HEK293 (cell line): ENCODE measurements at regions not wholly inside any gene's neighbourhood (a gene's known extent, or its start where the extent isn't known, plus 50 kb on each side); places are given as distances from the start of the nearest gene placed in this dataset.
"Not testable (repeated sequence)": the region's sequence is repeated elsewhere in the genome, so short reads cannot be mapped to it uniquely, and the experiment has no call there.

Experiments used
- CTCF ChIA-PET: fragments of 350-600 bp; formaldehyde crosslinking; extraction: SDS; loops from one replicate; lab custom pipeline; 2021; ENCODE audit warnings: antibody characterized with exemption; lab: Yijun Ruan, JAX
- POLR2A ChIA-PET: fragments of 300-600 bp; formaldehyde crosslinking; extraction: SDS; loops from one replicate; lab custom pipeline; 2020; ENCODE audit warnings: antibody characterized with exemption, inconsistent platforms; lab: Yijun Ruan, JAX
- H3K27ac ChIP-seq: fragments of 200-500 bp; sonication (Bioruptor generic); 2 replicates; pipeline ENCODE4 v1.5.1; 2014; ENCODE audit warnings: low read depth, low read length, control low read depth, inconsistent platforms; ENCODE audit errors: extremely low read depth
- H3K36me3 ChIP-seq, 2 experiments: fragments of 200-500 bp in 1 of 2; sonication (Bioruptor generic) in 1 of 2; 1 replicate in 1 of 2; 2 replicates in 1 of 2; pipeline ENCODE4 v1.5.1; 2014 to 2017; ENCODE audit warnings: inconsistent platforms in 2 of 2, low read length in 2 of 2; ENCODE audit not compliant: control insufficient read depth in 2 of 2, insufficient read depth in 1 of 2
- H3K4me1 ChIP-seq: fragments of 200-500 bp; sonication (Bioruptor generic); 2 replicates; pipeline ENCODE4 v1.5.1; 2014; ENCODE audit warnings: mild to moderate bottlenecking, low read length, inconsistent platforms; ENCODE audit not compliant: control insufficient read depth, insufficient read depth
- H3K4me3 ChIP-seq: 2 replicates; pipeline ENCODE4 v1.5.1; 2011; ENCODE audit warnings: low read depth, mild to moderate bottlenecking, control low read depth, low read length, moderate library complexity
- H3K9me3 ChIP-seq: fragments of 200-500 bp; sonication (Bioruptor generic); 2 replicates; pipeline ENCODE4 v1.5.1; 2014; ENCODE audit warnings: low read depth, low read length, inconsistent platforms; ENCODE audit not compliant: control insufficient read depth, insufficient read depth
- BCL11B ChIP-seq: fragments of 450-650 bp; formaldehyde crosslinking; IDR thresholded peaks from 2 replicates; pipeline ENCODE4 v1.5.1; 2016; ENCODE audit warnings: low read depth, missing biosample characterization, missing genetic modification characterization
- GLI2 ChIP-seq: fragments of 450-650 bp; formaldehyde crosslinking; IDR thresholded peaks from 2 replicates; pipeline ENCODE4; 2017; ENCODE audit warnings: missing biosample characterization, missing genetic modification characterization, low read depth, borderline replicate concordance
- GLIS2 ChIP-seq: fragments of 450-650 bp; formaldehyde crosslinking; IDR thresholded peaks from 2 replicates; pipeline ENCODE4 v1.5.1; 2016; ENCODE audit warnings: missing biosample characterization, missing genetic modification characterization
- KLF17 ChIP-seq: fragments of 450-650 bp; formaldehyde crosslinking; IDR thresholded peaks from 2 replicates; pipeline ENCODE4 v1.5.1; 2016; ENCODE audit warnings: missing biosample characterization, missing genetic modification characterization
- SP3 ChIP-seq: fragments of 450-650 bp; formaldehyde crosslinking; IDR thresholded peaks from 2 replicates; pipeline ENCODE4 v1.5.1; 2016; ENCODE audit warnings: missing biosample characterization, missing genetic modification characterization
- WT1 ChIP-seq: fragments of 450-650 bp; formaldehyde crosslinking; IDR thresholded peaks from 2 replicates; pipeline ENCODE4 v1.5.1; 2016; ENCODE audit warnings: missing biosample characterization, missing genetic modification characterization
- YY1 ChIP-seq: fragments of 450-650 bp; formaldehyde crosslinking; IDR thresholded peaks from 2 replicates; pipeline ENCODE4 v1.5.1; 2018; ENCODE audit warnings: missing biosample characterization, missing genetic modification characterization
- ZBTB48 ChIP-seq: fragments of 450-650 bp; formaldehyde crosslinking; IDR thresholded peaks from 2 replicates; pipeline ENCODE4 v1.5.1; 2016; ENCODE audit warnings: missing biosample characterization, missing genetic modification characterization
- ZBTB8A ChIP-seq: fragments of 450-650 bp; formaldehyde crosslinking; IDR thresholded peaks from 2 replicates; pipeline ENCODE4 v1.5.1; 2016; ENCODE audit warnings: missing biosample characterization, missing genetic modification characterization
- ZFP3 ChIP-seq: fragments of 450-650 bp; formaldehyde crosslinking; IDR thresholded peaks from 2 replicates; pipeline ENCODE4 v1.5.1; 2016; ENCODE audit warnings: low read depth, missing biosample characterization, missing genetic modification characterization
- ZNF146 ChIP-seq: fragments of 450-650 bp; formaldehyde crosslinking; IDR thresholded peaks from 2 replicates; pipeline ENCODE4 v1.5.1; 2016; ENCODE audit warnings: missing biosample characterization, missing genetic modification characterization
- ZNF148 ChIP-seq: fragments of 450-650 bp; formaldehyde crosslinking; IDR thresholded peaks from 2 replicates; pipeline ENCODE4 v1.5.0; 2017; ENCODE audit warnings: missing biosample characterization, missing genetic modification characterization, borderline replicate concordance
- ZNF174 ChIP-seq: fragments of 450-650 bp; formaldehyde crosslinking; IDR thresholded peaks from 2 replicates; pipeline ENCODE4 v1.5.0; 2017; ENCODE audit warnings: missing biosample characterization, mild to moderate bottlenecking, missing genetic modification characterization
- ZNF175 ChIP-seq: fragments of 450-650 bp; formaldehyde crosslinking; IDR thresholded peaks from 2 replicates; pipeline ENCODE4 v1.5.1; 2016; ENCODE audit warnings: missing biosample characterization, missing genetic modification characterization
- ZNF19 ChIP-seq: fragments of 450-650 bp; formaldehyde crosslinking; IDR thresholded peaks from 2 replicates; pipeline ENCODE4; 2016; ENCODE audit warnings: missing biosample characterization, missing genetic modification characterization, low read depth
- ZNF292 ChIP-seq: fragments of 450-650 bp; formaldehyde crosslinking; IDR thresholded peaks from 2 replicates; pipeline ENCODE4 v1.5.1; 2016; ENCODE audit warnings: low read depth, missing biosample characterization, missing genetic modification characterization, borderline replicate concordance
- ZNF311 ChIP-seq: fragments of 450-650 bp; formaldehyde crosslinking; IDR thresholded peaks from 2 replicates; pipeline ENCODE4 v1.5.1; 2017; ENCODE audit warnings: missing biosample characterization, missing genetic modification characterization, borderline replicate concordance
- ZNF416 ChIP-seq: fragments of 450-650 bp; formaldehyde crosslinking; IDR thresholded peaks from 2 replicates; pipeline ENCODE4 v1.5.1; 2016; ENCODE audit warnings: missing biosample characterization, missing genetic modification characterization
- ZNF423 ChIP-seq: fragments of 450-650 bp; formaldehyde crosslinking; IDR thresholded peaks from 2 replicates; pipeline ENCODE4 v1.5.1; 2016; ENCODE audit warnings: missing biosample characterization, missing genetic modification characterization
- ZNF513 ChIP-seq: fragments of 450-650 bp; IDR thresholded peaks from 2 replicates; pipeline ENCODE4 v1.5.1; 2018; ENCODE audit warnings: missing biosample characterization, missing genetic modification characterization
- ZNF514 ChIP-seq: fragments of 450-650 bp; formaldehyde crosslinking; IDR thresholded peaks from 2 replicates; pipeline ENCODE4 v1.5.1; 2016; ENCODE audit warnings: missing biosample characterization, missing genetic modification characterization
- ZNF560 ChIP-seq: fragments of 450-650 bp; formaldehyde crosslinking; IDR thresholded peaks from 2 replicates; pipeline ENCODE4 v1.5.1; 2017; ENCODE audit warnings: missing biosample characterization, missing genetic modification characterization, borderline replicate concordance
- ZNF747 ChIP-seq: fragments of 450-650 bp; formaldehyde crosslinking; IDR thresholded peaks from 2 replicates; pipeline ENCODE4 v1.5.1; 2016; ENCODE audit warnings: missing biosample characterization, missing genetic modification characterization
- ZNF830 ChIP-seq: fragments of 450-650 bp; IDR thresholded peaks from 2 replicates; pipeline ENCODE4 v1.5.0; 2018; ENCODE audit warnings: missing biosample characterization, missing genetic modification characterization, low read depth, mild to moderate bottlenecking, moderate library complexity
- ZSCAN16 ChIP-seq: fragments of 450-650 bp; formaldehyde crosslinking; IDR thresholded peaks from 2 replicates; pipeline ENCODE4 v1.5.1; 2016; ENCODE audit warnings: missing biosample characterization, missing genetic modification characterization
- ZSCAN4 ChIP-seq: fragments of 450-650 bp; formaldehyde crosslinking; IDR thresholded peaks from 2 replicates; pipeline ENCODE4 v1.5.1; 2017; ENCODE audit warnings: missing biosample characterization, missing genetic modification characterization

GRCh38 chr17:65292430-65292829 is 155.3 kb downstream of the RGS9 start:
- Histone ChIP-seq H3K36me3 (no peaks in the 10 kb centered on the region), H3K27ac (no peak overlapping the region), H3K4me3 (no peak overlapping the region), H3K9me3 (no peaks in the 10 kb centered on the region), H3K4me1 (no peaks in the 10 kb centered on the region)
- TF ChIP-seq ZNF146 (no peak), SP3 (tag by site-specific recombination) (no peak), ZNF292 (no peak), YY1 (no peak), KLF17 (no peak), WT1 (tag by site-specific recombination) (no peak), ZNF514 (tag by site-specific recombination) (no peak), BCL11B (tag by site-specific recombination) (no peak), ZNF174 (no peak), ZNF830 (no peak), ZNF513 (tag by site-specific recombination) (no peak), ZNF747 (tag by site-specific recombination) (no peak), ZSCAN4 (no peak), ZBTB8A (tag by site-specific recombination) (no peak), ZNF423 (tag by site-specific recombination) (no peak)
- POLR2A ChIA-PET, result no interaction called here
- CTCF ChIA-PET, result interaction anchor here (0.6 to 3.5 kb wide), 10 partner anchors 13 to 694 kb away, joined by 3 to 46 read pairs (median 4); no protein-coding TSS in a partner anchor

- H3K27ac ChIP-seq, H3K36me3 ChIP-seq, H3K4me1 ChIP-seq, H3K9me3 ChIP-seq, H3K4me3 ChIP-seq, POLR2A ChIA-PET: not testable (repeated sequence)
- CTCF ChIA-PET, result interaction anchor here (0.5 to 1.1 kb wide), 5 partner anchors 23 to 1840 kb away, joined by 3 to 6 read pairs (median 3); no protein-coding TSS in a partner anchor
Measured at GRCh38 chr17:65291301-65291700, 154.1 kb downstream of the RGS9 start.

GRCh38 chr17:65290616-65291015 is 153.4 kb downstream of the RGS9 start:
- POLR2A ChIA-PET, result no interaction called here
- H3K27ac ChIP-seq, result no peak overlapping the region
- CTCF ChIA-PET, result interaction anchor here (0.5 to 1.1 kb wide), 2 partner anchors 22 to 875 kb away, joined by 3 read pairs; no protein-coding TSS in a partner anchor
- no peak overlapping the region for H3K4me3 ChIP-seq
- H3K36me3 ChIP-seq, result no peaks in the 10 kb centered on the region
- no peaks in the 10 kb centered on the region for H3K9me3 ChIP-seq
- H3K4me1 ChIP-seq, result no peaks in the 10 kb centered on the region
- no peak for TF ChIP-seq ZNF19 (tag by site-specific recombination)
- TF ChIP-seq GLI2 (tag by site-specific recombination), result no peak
- no peak for TF ChIP-seq GLIS2
- no peak for TF ChIP-seq ZSCAN16 (tag by site-specific recombination)
- no peak for TF ChIP-seq KLF17
- TF ChIP-seq ZNF311 (tag by site-specific recombination), result no peak
- no peak for TF ChIP-seq ZBTB48 (tag by site-specific recombination)
- TF ChIP-seq ZNF560 (tag by site-specific recombination), result no peak
- no peak for TF ChIP-seq ZFP3 (tag by site-specific recombination)
- TF ChIP-seq ZNF148 (tag by site-specific recombination), result no peak
- no peak for TF ChIP-seq ZNF175 (tag by site-specific recombination)
- TF ChIP-seq ZNF416 (tag by site-specific recombination), result no peak
